GM23248 (cell line): ENCODE measurements at regions not wholly inside any gene's neighbourhood (a gene's known extent, or its start where the extent isn't known, plus 50 kb on each side); places are given as distances from the start of the nearest gene placed in this dataset.

Experiments used
- EZH2 ChIP-seq: fragments of 200-600 bp; sonication (generic); IDR thresholded peaks from 2 replicates; pipeline ENCODE4 v1.6.1; 2018; ENCODE audit warnings: antibody characterized with exemption, mild to moderate bottlenecking; ENCODE audit not compliant: insufficient read depth, poor library complexity, severe bottlenecking
- EZH2phosphoT487 ChIP-seq: fragments of 200-600 bp; sonication (generic); IDR thresholded peaks from 2 replicates; pipeline ENCODE4 v1.6.1; 2018; ENCODE audit warnings: antibody characterized with exemption, moderate library complexity, mild to moderate bottlenecking, low read depth; ENCODE audit not compliant: insufficient read depth

DNA sequence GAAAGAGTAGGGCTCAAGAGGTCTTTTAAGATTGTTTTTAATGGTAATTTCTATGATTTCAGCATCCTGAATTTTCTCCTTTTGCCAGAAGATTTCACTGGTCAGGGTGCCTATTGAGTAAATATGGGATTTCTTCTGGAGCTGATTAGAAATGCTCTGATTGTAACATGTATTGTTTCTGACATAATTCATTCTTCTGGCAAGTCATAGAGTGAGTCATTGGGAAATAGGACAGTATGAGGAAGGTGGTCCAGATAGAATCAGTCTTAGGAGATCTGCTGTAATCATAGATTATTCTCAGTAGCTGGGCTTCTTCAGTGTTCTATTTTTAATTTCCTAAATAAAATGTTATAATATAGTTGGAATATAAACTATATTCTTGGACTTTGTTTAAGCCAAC is 182.0 kb upstream of the NAV3 start:
- TF ChIP-seq EZH2 = no peak
- TF ChIP-seq EZH2phosphoT487 = no peak
